Mesenchymal stem cell (in vitro differentiated cells and primary cell): ENCODE measurements at regions not wholly inside any gene's neighbourhood (a gene's known extent, or its start where the extent isn't known, plus 50 kb on each side); places are given as distances from the start of the nearest gene placed in this dataset.

Source experiments
- DNase-seq: peaks from one replicate; pipeline ENCODE4 v3.0.0-alpha.2; 2013
- H2AFZ ChIP-seq: one replicate; pipeline ENCODE4 v1.6.1; 2013; ENCODE audit warnings: low read depth, mild to moderate bottlenecking, control low read depth, inconsistent platforms, low read length, moderate library complexity
- H2AK5ac ChIP-seq: 2 replicates; pipeline ENCODE4 v1.6.1; 2013; ENCODE audit warnings: low read length, moderate library complexity, mild to moderate bottlenecking, inconsistent platforms; ENCODE audit not compliant: severe bottlenecking
- H2BK120ac ChIP-seq: one replicate; pipeline ENCODE4 v1.6.1; 2013; ENCODE audit warnings: low read depth, mild to moderate bottlenecking, inconsistent platforms, low read length, moderate library complexity
- H2BK12ac ChIP-seq, 2 experiments: one replicate each; pipeline ENCODE4 v1.6.1; 2013; ENCODE audit warnings: inconsistent platforms in 2 of 2, low read length in 2 of 2, mild to moderate bottlenecking in 2 of 2, moderate library complexity in 2 of 2, control low read depth in 1 of 2
- H2BK15ac ChIP-seq: one replicate; pipeline ENCODE4 v1.6.1; 2013; ENCODE audit warnings: mild to moderate bottlenecking, low read depth, inconsistent platforms; ENCODE audit not compliant: poor library complexity, severe bottlenecking
- H2BK5ac ChIP-seq: 2 replicates; pipeline ENCODE4 v1.6.1; 2013; ENCODE audit warnings: low read depth, mild to moderate bottlenecking, low read length, control low read depth, inconsistent platforms; ENCODE audit not compliant: poor library complexity, severe bottlenecking
- H3K14ac ChIP-seq, 2 experiments: one replicate each; pipeline ENCODE4 v1.6.1; 2013; ENCODE audit warnings: inconsistent platforms in 2 of 2, low read length in 2 of 2, control low read depth in 1 of 2, mild to moderate bottlenecking in 1 of 2, moderate library complexity in 1 of 2
- H3K18ac ChIP-seq, 2 experiments: one replicate each; pipeline ENCODE4 v1.6.1; 2013; ENCODE audit warnings: inconsistent platforms in 2 of 2, low read length in 2 of 2, control low read depth in 1 of 2, low read depth in 1 of 2, mild to moderate bottlenecking in 1 of 2
- H3K23ac ChIP-seq, 2 experiments: one replicate each; pipeline ENCODE4 v1.6.1; 2013; ENCODE audit warnings: inconsistent platforms in 2 of 2, low read length in 2 of 2, mild to moderate bottlenecking in 2 of 2, moderate library complexity in 2 of 2, control low read depth in 1 of 2
- H3K27ac ChIP-seq: 2 replicates; pipeline ENCODE4 v1.5.1; 2013; ENCODE audit warnings: mild to moderate bottlenecking, moderate library complexity, low read length, control low read depth, inconsistent platforms; ENCODE audit not compliant: poor library complexity, severe bottlenecking
- H3K27me3 ChIP-seq, 2 experiments: 2 replicates each; pipeline versions ENCODE4 v1.6.1 to v1.7.0; 2013; ENCODE audit warnings: low read length in 2 of 2, mild to moderate bottlenecking in 2 of 2, moderate library complexity in 2 of 2, control low read depth in 1 of 2, inconsistent platforms in 1 of 2; ENCODE audit not compliant: control insufficient read depth in 1 of 2, insufficient read depth in 1 of 2
- H3K36me3 ChIP-seq, 2 experiments: 2 replicates each; pipeline versions ENCODE4 v1.6.1 to v1.7.0; 2013; ENCODE audit warnings: low read length in 2 of 2, control low read depth in 1 of 2, inconsistent platforms in 1 of 2, low read depth in 1 of 2, mild to moderate bottlenecking in 1 of 2; ENCODE audit not compliant: insufficient read depth in 2 of 2, control insufficient read depth in 1 of 2
- H3K4ac ChIP-seq, 2 experiments: one replicate each; pipeline ENCODE4 v1.6.1; 2013; ENCODE audit warnings: inconsistent platforms in 2 of 2, low read length in 2 of 2, mild to moderate bottlenecking in 2 of 2, moderate library complexity in 2 of 2, control low read depth in 1 of 2, low read depth in 1 of 2
- H3K4me1 ChIP-seq: 2 replicates; pipeline ENCODE4 v1.6.1; 2013; ENCODE audit warnings: low read depth, low read length, control low read depth; ENCODE audit not compliant: control insufficient read depth, insufficient read depth
- H3K4me2 ChIP-seq: 2 replicates; pipeline ENCODE4 v1.6.1; 2013; ENCODE audit warnings: low read length, mild to moderate bottlenecking, inconsistent platforms; ENCODE audit not compliant: poor library complexity, severe bottlenecking
- H3K4me3 ChIP-seq, 2 experiments: 2 replicates each; pipeline versions ENCODE4 v1.5.1 to v1.7.0; 2013; ENCODE audit warnings: low read length in 2 of 2, mild to moderate bottlenecking in 2 of 2, control low read depth in 1 of 2, low read depth in 1 of 2; ENCODE audit not compliant: insufficient read depth in 1 of 2
- H3K79me1 ChIP-seq: replicated peaks from 2 replicates; pipeline ENCODE4 v1.6.1; 2013; ENCODE audit warnings: mild to moderate bottlenecking, control low read depth, low read length, inconsistent platforms; ENCODE audit not compliant: poor library complexity, severe bottlenecking
- H3K9ac ChIP-seq: 2 replicates; pipeline ENCODE4 v1.7.0; 2013; ENCODE audit warnings: mild to moderate bottlenecking, low read length, moderate library complexity
- H3K9me3 ChIP-seq: 2 replicates; pipeline ENCODE4 v1.7.0; 2013; ENCODE audit warnings: mild to moderate bottlenecking, low read length; ENCODE audit not compliant: control insufficient read depth
- H4K8ac ChIP-seq: one replicate; pipeline ENCODE4 v1.6.1; 2013; ENCODE audit warnings: inconsistent platforms, mild to moderate bottlenecking, low read length, moderate library complexity
- H4K91ac ChIP-seq: one replicate; pipeline ENCODE4 v1.6.1; 2013; ENCODE audit warnings: mild to moderate bottlenecking, low read length, inconsistent platforms
- WGBS: methylation state at CpG from one replicate; pipeline ENCODE4 v1.1.7; 2013; ENCODE audit warnings: mixed read lengths; 5-methylcytosine and 5-hydroxymethylcytosine counted together

- no peaks in the 10 kb centered on the region for H3K79me1 ChIP-seq
- no peak overlapping the region for H4K91ac ChIP-seq
- H2BK12ac ChIP-seq, result no peak overlapping the region
- no peaks in the 10 kb centered on the region for H3K4me1 ChIP-seq
- H3K4me3 ChIP-seq, result no peak overlapping the region
- no peak overlapping the region for H4K8ac ChIP-seq
- H3K27ac ChIP-seq, result no peak overlapping the region
- H2BK120ac ChIP-seq, result no peak overlapping the region
- 62% methylated on average over 1 of the region's 1 CpG for WGBS
- no peak overlapping the region for H3K14ac ChIP-seq
- no peak overlapping the region for H2BK5ac ChIP-seq
- DNase-seq, result no peak
- no peak overlapping the region for H3K23ac ChIP-seq
- no peak overlapping the region for H3K9ac ChIP-seq
- no peak overlapping the region for H3K18ac ChIP-seq
- no peak overlapping the region for H2AK5ac ChIP-seq
- no peaks in the 10 kb centered on the region for H3K9me3 ChIP-seq
- peaks cover 0 to 3% of the 10 kb centered on the region in 2 experiments for H3K27me3 ChIP-seq
- H3K4ac ChIP-seq, result no peak overlapping the region
- no peaks in the 10 kb centered on the region for H3K36me3 ChIP-seq
- no peak overlapping the region for H2AFZ ChIP-seq
- H3K4me2 ChIP-seq, result no peak overlapping the region
- H2BK15ac ChIP-seq, result no peak overlapping the region
These were observed 174.5 kb upstream of the POC5 start for GRCh38 chr5:75891736-75892135.

GRCh38 chr5:75891020-75891419 lies 173.8 kb upstream of the POC5 start:
- Histone ChIP-seq H3K9me3 (no peaks in the 10 kb centered on the region), H3K79me1 (no peaks in the 10 kb centered on the region), H4K8ac (no peak overlapping the region), H3K36me3 (no peaks in the 10 kb centered on the region), H3K4me1 (no peaks in the 10 kb centered on the region), H2AFZ (no peak overlapping the region), H3K23ac (no peak overlapping the region), H2AK5ac (no peak overlapping the region), H2BK5ac (no peak overlapping the region), H4K91ac (no peak overlapping the region), H3K14ac (no peak overlapping the region), H3K4me3 (no peak overlapping the region), H2BK120ac (no peak overlapping the region), H3K18ac (no peak overlapping the region), H2BK12ac (no peak overlapping the region), H3K4ac (no peak overlapping the region), H3K4me2 (no peak overlapping the region), H3K9ac (no peak overlapping the region), H2BK15ac (no peak overlapping the region), H3K27ac (no peak overlapping the region), H3K27me3 (peaks cover 0 to 3% of the 10 kb centered on the region in 2 experiments)
- DNase-seq, result no peak
- WGBS, result 43% methylated on average over 1 of the region's 1 CpG

- WGBS, result 21% methylated on average over 1 of the region's 1 CpG
- no peak overlapping the region for H3K23ac ChIP-seq
- H3K14ac ChIP-seq, result no peak overlapping the region
These were observed 173.3 kb upstream of the POC5 start for GRCh38 chr5:75890546-75890945.

DNA sequence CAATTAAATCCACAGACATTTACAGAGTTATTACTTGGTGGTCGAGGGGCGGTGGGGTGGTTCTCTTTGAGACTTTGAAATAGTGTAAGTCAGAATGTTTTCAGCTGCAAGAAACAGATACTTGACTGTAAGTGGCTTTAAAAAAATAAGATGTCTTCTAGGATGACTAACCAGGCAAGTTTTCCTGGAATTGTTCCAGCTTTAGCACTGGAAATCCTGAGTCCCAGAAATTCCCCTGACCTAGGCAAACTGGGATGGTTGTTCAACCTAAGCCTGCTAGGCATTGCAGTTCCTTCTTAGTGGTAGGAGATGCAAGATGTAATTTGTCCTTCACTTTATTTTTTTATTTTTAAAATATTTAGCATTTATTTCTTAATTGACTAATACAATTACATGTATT lies 169.5 kb upstream of the POC5 start:
- Histone ChIP-seq H3K23ac (no peak overlapping the region), H3K14ac (no peak overlapping the region), H3K27ac (no peak overlapping the region), H3K18ac (no peak overlapping the region), H3K9me3 (no peaks in the 10 kb centered on the region), H2BK12ac (no peak overlapping the region), H3K79me1 (no peaks in the 10 kb centered on the region), H3K4me1 (no peaks in the 10 kb centered on the region), H2BK5ac (no peak overlapping the region), H3K36me3 (no peaks in the 10 kb centered on the region), H3K9ac (no peak overlapping the region), H4K8ac (no peak overlapping the region), H3K27me3 (peaks cover 0 to 3% of the 10 kb centered on the region in 2 experiments), H3K4me2 (no peak overlapping the region), H2AFZ (no peak overlapping the region), H2BK15ac (no peak overlapping the region), H2AK5ac (no peak overlapping the region), H4K91ac (no peak overlapping the region), H2BK120ac (no peak overlapping the region), H3K4ac (no peak overlapping the region), H3K4me3 (no peak overlapping the region)
- 38% methylated on average over 2 of the region's 2 CpGs for WGBS
- DNase-seq, result peak; percentile 8

More at GRCh38 chr5:75890546-75890945, 173.3 kb upstream of the POC5 start:
- H2BK5ac ChIP-seq, result no peak overlapping the region
- H3K4me1 ChIP-seq, result no peaks in the 10 kb centered on the region
- no peak overlapping the region for H4K8ac ChIP-seq
- H3K27ac ChIP-seq, result no peak overlapping the region
- no peak overlapping the region for H3K4me2 ChIP-seq
- H3K4ac ChIP-seq, result no peak overlapping the region
- H2BK120ac ChIP-seq, result no peak overlapping the region
- no peak overlapping the region for H3K9ac ChIP-seq
- no peaks in the 10 kb centered on the region for H3K9me3 ChIP-seq
- H3K27me3 ChIP-seq, result peaks cover 0 to 3% of the 10 kb centered on the region in 2 experiments
- no peak overlapping the region for H2BK12ac ChIP-seq
- no peak overlapping the region for H3K4me3 ChIP-seq
- H4K91ac ChIP-seq, result no peak overlapping the region
- H3K79me1 ChIP-seq, result no peaks in the 10 kb centered on the region
- H2AFZ ChIP-seq, result no peak overlapping the region
- H2BK15ac ChIP-seq, result no peak overlapping the region
- H2AK5ac ChIP-seq, result no peak overlapping the region
- DNase-seq, result no peak
- no peaks in the 10 kb centered on the region for H3K36me3 ChIP-seq
- H3K18ac ChIP-seq, result no peak overlapping the region
